HL-60 (cell line): ENCODE measurements at regions not wholly inside any gene's neighbourhood (a gene's known extent, or its start where the extent isn't known, plus 50 kb on each side); places are given as distances from the start of the nearest gene placed in this dataset.

Source experiments
- GABPA ChIP-seq: IDR thresholded peaks from 2 replicates; pipeline ENCODE4 v1.6.1; 2012; ENCODE audit warnings: low read depth
- POLR2AphosphoS5 ChIP-seq: IDR thresholded peaks from 2 replicates; pipeline ENCODE4 v1.6.1; 2012; ENCODE audit warnings: low read depth
- REST ChIP-seq: IDR thresholded peaks from 2 replicates; pipeline ENCODE4 v1.6.1; 2012; ENCODE audit warnings: low read depth; ENCODE audit not compliant: insufficient replicate concordance
- SPI1 ChIP-seq: IDR thresholded peaks from 2 replicates; pipeline ENCODE4 v1.6.1; 2012; ENCODE audit warnings: low read depth, mild to moderate bottlenecking, borderline replicate concordance
- TF ChIP-seq, protein P1 (sequence below): IDR thresholded peaks from one replicate; pipeline ENCODE4 v1.5.1; 2011; ENCODE audit warnings: low read length, control low read depth, inconsistent platforms; ENCODE audit not compliant: insufficient read depth

- TF ChIP-seq, protein P1, sequence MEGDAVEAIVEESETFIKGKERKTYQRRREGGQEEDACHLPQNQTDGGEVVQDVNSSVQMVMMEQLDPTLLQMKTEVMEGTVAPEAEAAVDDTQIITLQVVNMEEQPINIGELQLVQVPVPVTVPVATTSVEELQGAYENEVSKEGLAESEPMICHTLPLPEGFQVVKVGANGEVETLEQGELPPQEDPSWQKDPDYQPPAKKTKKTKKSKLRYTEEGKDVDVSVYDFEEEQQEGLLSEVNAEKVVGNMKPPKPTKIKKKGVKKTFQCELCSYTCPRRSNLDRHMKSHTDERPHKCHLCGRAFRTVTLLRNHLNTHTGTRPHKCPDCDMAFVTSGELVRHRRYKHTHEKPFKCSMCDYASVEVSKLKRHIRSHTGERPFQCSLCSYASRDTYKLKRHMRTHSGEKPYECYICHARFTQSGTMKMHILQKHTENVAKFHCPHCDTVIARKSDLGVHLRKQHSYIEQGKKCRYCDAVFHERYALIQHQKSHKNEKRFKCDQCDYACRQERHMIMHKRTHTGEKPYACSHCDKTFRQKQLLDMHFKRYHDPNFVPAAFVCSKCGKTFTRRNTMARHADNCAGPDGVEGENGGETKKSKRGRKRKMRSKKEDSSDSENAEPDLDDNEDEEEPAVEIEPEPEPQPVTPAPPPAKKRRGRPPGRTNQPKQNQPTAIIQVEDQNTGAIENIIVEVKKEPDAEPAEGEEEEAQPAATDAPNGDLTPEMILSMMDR = no peak
- TF ChIP-seq REST (no peak), POLR2AphosphoS5 (no peak), GABPA (no peak), SPI1 (no peak)
Measured at GRCh38 chr11:24060125-24060524, 436.7 kb upstream of the LUZP2 start.
